K562 (cell line): ENCODE measurements at regions not wholly inside any gene's neighbourhood (a gene's known extent, or its start where the extent isn't known, plus 50 kb on each side); places are given as distances from the start of the nearest gene placed in this dataset.

ENCODE experiments used
- CXXC5 ChIP-seq: fragments of 250-450 bp; sonication (Bioruptor Pico); IDR thresholded peaks from 2 replicates; pipeline ENCODE4 v1.8.0; 2022; ENCODE audit warnings: inconsistent platforms, mild to moderate bottlenecking, moderate library complexity
- DEAF1 ChIP-seq: fragments of 450-650 bp; formaldehyde crosslinking; IDR thresholded peaks from 2 replicates; pipeline ENCODE4 v1.4.0; 2020; ENCODE audit warnings: mild to moderate bottlenecking, moderate library complexity
- E2F1 ChIP-seq: sonication (generic); formaldehyde crosslinking; IDR thresholded peaks from 2 replicates; pipeline ENCODE4 v1.8.1; 2023; ENCODE audit warnings: mild to moderate bottlenecking, missing genetic modification reagents, moderate library complexity
- EP300 ChIP-seq: IDR thresholded peaks from 2 replicates; pipeline ENCODE4 v1.6.1; 2012; ENCODE audit warnings: low read length, improper control_type of control experiment
- FOXK2 ChIP-seq, 2 experiments: fragments of 450-650 bp; IDR thresholded peaks in 1 of 2; conservative IDR thresholded peaks in 1 of 2; 2 replicates each; pipeline ENCODE4 v1.6.1; 2016; ENCODE audit warnings: low read depth in 2 of 2, mild to moderate bottlenecking in 1 of 2
- HCFC1 ChIP-seq: IDR thresholded peaks from 2 replicates; pipeline ENCODE4 v1.6.1; 2012; ENCODE audit warnings: low read depth, low read length, improper control_type of control experiment
- HMGN3 ChIP-seq: IDR thresholded peaks from 2 replicates; pipeline ENCODE4 v1.6.1; 2011; ENCODE audit warnings: borderline replicate concordance, low read depth, mild to moderate bottlenecking, mixed read lengths, low read length; ENCODE audit not compliant: insufficient read length; ENCODE audit errors: extremely low read depth
- HNRNPL ChIP-seq: fragments of 200-400 bp; formaldehyde crosslinking; IDR thresholded peaks from 2 replicates; pipeline ENCODE4 v1.6.1; 2017; ENCODE audit warnings: low read depth, mild to moderate bottlenecking, low read length
- IFI16 ChIP-seq: fragments of 250-450 bp; sonication (Bioruptor Pico); IDR thresholded peaks from 2 replicates; pipeline ENCODE4 v2.1.2; 2022; ENCODE audit warnings: mild to moderate bottlenecking, inconsistent platforms
- NBN ChIP-seq: fragments of 450-650 bp; IDR thresholded peaks from 2 replicates; pipeline ENCODE4 v1.6.1; 2016; ENCODE audit warnings: low read depth, mild to moderate bottlenecking
- NFIC ChIP-seq: fragments of 450-650 bp; IDR thresholded peaks from 2 replicates; pipeline ENCODE4 v1.6.1; 2017; ENCODE audit warnings: mild to moderate bottlenecking, inconsistent platforms
- PCBP1 ChIP-seq: fragments of 200-400 bp; formaldehyde crosslinking; IDR thresholded peaks from 2 replicates; pipeline ENCODE4 v1.6.1; 2018; ENCODE audit warnings: mild to moderate bottlenecking, low read depth, low read length; ENCODE audit not compliant: poor library complexity, severe bottlenecking
- PKNOX1 ChIP-seq: fragments of 450-650 bp; IDR thresholded peaks from 2 replicates; pipeline ENCODE4 v1.6.1; 2016
- POLR2AphosphoS2 ChIP-seq: IDR thresholded peaks from 2 replicates; pipeline ENCODE4 v1.6.1; 2012; ENCODE audit warnings: low read length, improper control_type of control experiment
- POLR3G ChIP-seq: IDR thresholded peaks from 2 replicates; pipeline ENCODE4 v1.6.1; 2011; ENCODE audit not compliant: insufficient read length, insufficient replicate concordance; ENCODE audit errors: extremely low read depth
- SPI1 ChIP-seq: IDR thresholded peaks from 2 replicates; pipeline ENCODE4 v1.6.1; 2011; ENCODE audit warnings: low read depth, low read length, control low read depth, borderline replicate concordance
- STAG1 ChIP-seq: sonication (generic); formaldehyde crosslinking; IDR thresholded peaks from 2 replicates; pipeline ENCODE4 v1.5.0; 2020; ENCODE audit warnings: missing genetic modification reagents, borderline replicate concordance
- TCF7L2 ChIP-seq: fragments of 150-350 bp; IDR thresholded peaks from 2 replicates; pipeline ENCODE4 v1.6.1; 2016; ENCODE audit warnings: low read depth, mild to moderate bottlenecking, low read length, moderate library complexity
- ZBTB8A ChIP-seq: fragments of 450-650 bp; IDR thresholded peaks from 2 replicates; pipeline ENCODE4 v1.6.1; 2018; ENCODE audit warnings: mild to moderate bottlenecking, moderate library complexity; ENCODE audit not compliant: partially characterized antibody
- ZNF57 ChIP-seq: fragments of 450-650 bp; formaldehyde crosslinking; IDR thresholded peaks from 2 replicates; pipeline ENCODE4 v1.4.0; 2020; ENCODE audit warnings: mild to moderate bottlenecking, moderate library complexity
- ZNF586 ChIP-seq: fragments of 450-650 bp; formaldehyde crosslinking; conservative IDR thresholded peaks from 2 replicates; pipeline ENCODE4 v1.4.0; 2020; ENCODE audit warnings: mild to moderate bottlenecking, moderate library complexity
- ZNF707 ChIP-seq: fragments of 250-450 bp; sonication (Bioruptor Pico); conservative IDR thresholded peaks from 2 replicates; pipeline ENCODE4 v1.8.0; 2022; ENCODE audit warnings: inconsistent platforms, mild to moderate bottlenecking, moderate library complexity
- ZNF780A ChIP-seq: fragments of 250-450 bp; sonication (Bioruptor Pico); IDR thresholded peaks from 2 replicates; pipeline ENCODE4 v1.5.0; 2021; ENCODE audit warnings: mild to moderate bottlenecking
- TF ChIP-seq, protein P1 (sequence below): fragments of 450-650 bp; IDR thresholded peaks from 2 replicates; pipeline ENCODE4 v1.6.1; 2016; ENCODE audit warnings: antibody characterized with exemption

DNA sequence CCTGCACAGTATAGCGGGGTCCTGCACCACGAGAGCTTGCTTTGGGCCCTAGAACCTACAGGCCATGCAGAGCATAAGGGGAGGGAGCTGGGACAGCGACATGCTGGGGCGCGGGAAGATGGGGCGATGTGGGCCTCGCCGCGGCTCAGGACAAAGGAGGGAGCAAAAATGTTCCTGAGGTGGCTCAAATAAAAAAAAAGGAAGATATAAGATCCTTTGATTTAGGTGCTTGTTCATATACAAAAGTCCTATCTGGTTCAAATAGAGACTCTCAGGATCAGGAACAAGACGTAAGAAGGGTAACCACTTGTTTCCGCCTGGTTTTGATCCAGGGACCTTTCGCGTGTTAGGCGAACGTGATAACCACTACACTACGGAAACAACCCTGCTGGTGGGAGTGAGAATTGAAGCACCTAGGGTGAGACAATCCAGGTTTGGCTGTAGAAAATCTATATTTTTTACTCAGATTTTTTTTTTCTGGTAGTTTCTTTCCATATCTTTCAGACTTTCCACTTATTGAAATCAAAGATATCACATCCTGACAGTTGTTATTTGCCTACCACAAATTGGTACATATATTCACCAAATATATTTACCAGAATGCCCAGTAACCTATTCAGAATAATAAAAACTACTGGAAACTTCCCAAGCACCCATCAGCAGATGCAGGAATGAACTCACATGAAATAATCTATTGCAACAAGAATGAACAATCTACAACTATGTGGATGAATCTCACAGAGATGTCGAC is 177.9 kb upstream of the ZNF184 start (continued):
- TF ChIP-seq, protein P1, sequence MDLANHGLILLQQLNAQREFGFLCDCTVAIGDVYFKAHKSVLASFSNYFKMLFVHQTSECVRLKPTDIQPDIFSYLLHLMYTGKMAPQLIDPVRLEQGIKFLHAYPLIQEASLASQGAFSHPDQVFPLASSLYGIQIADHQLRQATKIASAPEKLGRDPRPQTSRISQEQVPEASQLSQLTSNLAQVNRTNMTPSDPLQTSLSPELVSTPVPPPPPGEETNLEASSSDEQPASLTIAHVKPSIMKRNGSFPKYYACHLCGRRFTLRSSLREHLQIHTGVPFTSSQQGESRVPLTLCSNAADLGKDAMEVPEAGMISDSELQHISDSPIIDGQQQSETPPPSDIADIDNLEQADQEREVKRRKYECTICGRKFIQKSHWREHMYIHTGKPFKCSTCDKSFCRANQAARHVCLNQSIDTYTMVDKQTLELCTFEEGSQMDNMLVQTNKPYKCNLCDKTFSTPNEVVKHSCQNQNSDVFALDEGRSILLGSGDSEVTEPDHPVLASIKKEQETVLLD = peak; percentile 18; the same call in 1 of the 2 replicates
- TF ChIP-seq ZNF57 (CRISPR knock-in tag) = no peak
- no peak for TF ChIP-seq PKNOX1
- peak; percentile 69 for TF ChIP-seq CXXC5 (CRISPR knock-in tag)
- TF ChIP-seq HCFC1 = no peak
- no peak for TF ChIP-seq HNRNPL
- TF ChIP-seq SPI1 = no peak
- TF ChIP-seq ZNF780A = no peak
- no peak for TF ChIP-seq PCBP1
- TF ChIP-seq ZBTB8A = peak; percentile 43
- TF ChIP-seq STAG1 = no peak
- no peak for TF ChIP-seq HMGN3
- no peak for TF ChIP-seq ZNF707
- peak; percentile 75 for TF ChIP-seq EP300
- no peak for TF ChIP-seq POLR2AphosphoS2
- TF ChIP-seq TCF7L2 = no peak
- TF ChIP-seq POLR3G = peak; percentile 100
- TF ChIP-seq DEAF1 (CRISPR knock-in tag) = 0 out of 2 replicates have a peak, but pooled peaks have one; percentile 4
- no peak for TF ChIP-seq E2F1 (CRISPR knock-in tag)
- peak; percentile 80 for TF ChIP-seq NFIC
- peak; percentile 69; the same call in 1 of the 2 replicates for TF ChIP-seq NBN
- no peak for TF ChIP-seq ZNF586 (CRISPR knock-in tag)
- peak in 1 of 2 experiments; percentile 85; a peak in 2 of 4 replicates for TF ChIP-seq FOXK2 (conservative IDR thresholded peaks at IDR 0.05 in 1 of 2, IDR thresholded peaks at IDR 0.05 in 1 of 2; ENCODE audit: low read depth in 2 of 2)
- TF ChIP-seq IFI16 (CRISPR knock-in tag) = no peak
